ENCODE measurements at regions not wholly inside any gene's neighbourhood (a gene's known extent, or its start where the extent isn't known, plus 50 kb on each side); places are given as distances from the start of the nearest gene placed in this dataset.

GRCh38 chr3:96324087-96324486, 490.3 kb upstream of the EPHA6 start:
- TF ChIP-seq, protein P1, sequence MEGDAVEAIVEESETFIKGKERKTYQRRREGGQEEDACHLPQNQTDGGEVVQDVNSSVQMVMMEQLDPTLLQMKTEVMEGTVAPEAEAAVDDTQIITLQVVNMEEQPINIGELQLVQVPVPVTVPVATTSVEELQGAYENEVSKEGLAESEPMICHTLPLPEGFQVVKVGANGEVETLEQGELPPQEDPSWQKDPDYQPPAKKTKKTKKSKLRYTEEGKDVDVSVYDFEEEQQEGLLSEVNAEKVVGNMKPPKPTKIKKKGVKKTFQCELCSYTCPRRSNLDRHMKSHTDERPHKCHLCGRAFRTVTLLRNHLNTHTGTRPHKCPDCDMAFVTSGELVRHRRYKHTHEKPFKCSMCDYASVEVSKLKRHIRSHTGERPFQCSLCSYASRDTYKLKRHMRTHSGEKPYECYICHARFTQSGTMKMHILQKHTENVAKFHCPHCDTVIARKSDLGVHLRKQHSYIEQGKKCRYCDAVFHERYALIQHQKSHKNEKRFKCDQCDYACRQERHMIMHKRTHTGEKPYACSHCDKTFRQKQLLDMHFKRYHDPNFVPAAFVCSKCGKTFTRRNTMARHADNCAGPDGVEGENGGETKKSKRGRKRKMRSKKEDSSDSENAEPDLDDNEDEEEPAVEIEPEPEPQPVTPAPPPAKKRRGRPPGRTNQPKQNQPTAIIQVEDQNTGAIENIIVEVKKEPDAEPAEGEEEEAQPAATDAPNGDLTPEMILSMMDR (conservative IDR thresholded peaks at IDR 0.05; ENCODE audit: low read depth in 2 of 2), result no peak
- no peak for TF ChIP-seq EZH2phosphoT487 (IDR thresholded peaks at IDR 0.05; ENCODE audit: unreplicated experiment)
- no peak for TF ChIP-seq POLR2AphosphoS5 (IDR thresholded peaks at IDR 0.05; ENCODE audit: low read depth)
- TF ChIP-seq EZH2 (IDR thresholded peaks at IDR 0.05; ENCODE audit: low read depth, unreplicated experiment), result no peak
- no peak for TF ChIP-seq ZNF114 (CRISPR knock-in tag; IDR thresholded peaks at IDR 0.05)
- no peak for TF ChIP-seq REST (IDR thresholded peaks at IDR 0.05; ENCODE audit: unreplicated experiment)
- TF ChIP-seq JUNB (IDR thresholded peaks at IDR 0.05; ENCODE audit: unreplicated experiment), result no peak
- TF ChIP-seq ETS1 (IDR thresholded peaks at IDR 0.05), result no peak
- TF ChIP-seq CREB1 (CRISPR knock-in tag; IDR thresholded peaks at IDR 0.05; ENCODE audit: low read depth), result no peak
- no peak for TF ChIP-seq NANOG (IDR thresholded peaks at IDR 0.05; ENCODE audit: borderline replicate concordance)
- no peak for TF ChIP-seq STAT1 (IDR thresholded peaks at IDR 0.05; ENCODE audit: unreplicated experiment)
- TF ChIP-seq ZNF331 (CRISPR knock-in tag; IDR thresholded peaks at IDR 0.05; ENCODE audit: low read depth), result no peak
